ENCODE measurements at regions not wholly inside any gene's neighbourhood (a gene's known extent, or its start where the extent isn't known, plus 50 kb on each side); places are given as distances from the start of the nearest gene placed in this dataset.

- TF ChIP-seq JUND (IDR thresholded peaks at IDR 0.05; ENCODE audit: low read length) (no peak), RFX5 (IDR thresholded peaks at IDR 0.05; ENCODE audit: borderline replicate concordance, low read depth, low read length) (no peak), POU5F1 (IDR thresholded peaks at IDR 0.05; ENCODE audit: low read depth, low read length) (no peak), POLR2A (IDR thresholded peaks at IDR 0.05; ENCODE audit: control extremely low read depth in 1 of 2, low read depth in 2 of 2, low read length in 2 of 2) (no peak), YY1 (IDR thresholded peaks at IDR 0.05; ENCODE audit: low read depth, low read length) (no peak), KDM1A (IDR thresholded peaks at IDR 0.05; ENCODE audit: borderline replicate concordance, low read length) (no peak), CTCF (IDR thresholded peaks at IDR 0.05; ENCODE audit: control extremely low read depth in 1 of 3, insufficient read depth in 1 of 3, low read depth in 1 of 3, low read length in 3 of 3) (no peak), CHD2 (IDR thresholded peaks at IDR 0.05; ENCODE audit: low read length) (no peak)
Measured at GRCh38 chr2:58441643-58442042, 200.5 kb upstream of the FANCL start.
